HG03354 (cell line): ENCODE measurements at regions not wholly inside any gene's neighbourhood (a gene's known extent, or its start where the extent isn't known, plus 50 kb on each side); places are given as distances from the start of the nearest gene placed in this dataset.

Experiments used
- ATAC-seq: cut with Tn5 transposase; IDR thresholded peaks from one replicate; pipeline ENCODE4 v1.9.1; 2021; ENCODE audit warnings: mild to moderate bottlenecking; ENCODE audit not compliant: unreplicated experiment, poor library complexity, severe bottlenecking

DNA sequence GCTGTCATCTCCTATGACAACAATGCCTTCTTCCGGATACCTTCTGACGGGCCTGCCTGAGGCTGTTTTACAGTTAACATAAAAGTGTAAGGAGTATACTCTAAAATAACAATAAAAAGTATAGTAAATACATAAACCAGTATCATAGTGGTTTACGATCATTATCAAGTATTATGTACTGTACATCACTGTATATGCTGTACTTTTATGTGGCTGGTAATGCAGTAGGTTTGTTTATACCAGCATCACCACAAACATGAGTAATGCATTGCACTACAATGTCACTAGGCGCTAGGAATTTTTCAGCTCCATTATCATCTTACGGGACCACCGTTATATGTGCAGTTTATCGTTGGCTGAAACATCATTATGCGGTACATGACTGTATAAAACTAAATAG is 76.5 kb downstream of the VEGFA start:
- no peak for ATAC-seq

GRCh38 chr6:43845646-43846045 is 75.6 kb downstream of the VEGFA start:
- no peak for ATAC-seq

GRCh38 chr6:43843669-43844171 is 73.7 kb downstream of the VEGFA start:
- ATAC-seq: no peak

DNA sequence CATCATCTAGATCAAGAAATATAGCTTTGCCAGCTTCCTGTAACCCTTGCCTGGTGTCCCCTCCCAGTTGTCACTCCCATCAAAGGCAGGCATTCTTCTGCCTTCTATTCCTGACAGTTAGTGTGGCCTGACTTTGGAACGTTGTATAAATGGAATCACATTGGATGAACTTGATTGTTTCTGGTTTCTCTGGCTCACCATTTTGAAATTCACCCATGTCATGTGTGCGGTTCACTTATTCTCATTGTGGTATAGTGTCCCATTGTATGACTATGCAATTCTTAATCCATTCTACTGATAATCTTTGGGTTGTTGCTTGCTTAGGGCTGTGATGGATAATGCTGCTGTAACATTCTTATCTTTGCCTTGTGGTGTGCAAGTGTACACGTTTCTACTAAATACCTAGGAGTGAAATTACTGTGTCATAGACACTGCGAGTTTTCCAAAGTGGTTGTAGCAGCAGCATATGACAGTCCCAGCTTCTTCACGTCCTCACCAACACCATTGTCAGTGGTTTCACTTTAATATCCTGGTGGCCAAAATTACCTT is 73.2 kb downstream of the VEGFA start:
- no peak for ATAC-seq

DNA sequence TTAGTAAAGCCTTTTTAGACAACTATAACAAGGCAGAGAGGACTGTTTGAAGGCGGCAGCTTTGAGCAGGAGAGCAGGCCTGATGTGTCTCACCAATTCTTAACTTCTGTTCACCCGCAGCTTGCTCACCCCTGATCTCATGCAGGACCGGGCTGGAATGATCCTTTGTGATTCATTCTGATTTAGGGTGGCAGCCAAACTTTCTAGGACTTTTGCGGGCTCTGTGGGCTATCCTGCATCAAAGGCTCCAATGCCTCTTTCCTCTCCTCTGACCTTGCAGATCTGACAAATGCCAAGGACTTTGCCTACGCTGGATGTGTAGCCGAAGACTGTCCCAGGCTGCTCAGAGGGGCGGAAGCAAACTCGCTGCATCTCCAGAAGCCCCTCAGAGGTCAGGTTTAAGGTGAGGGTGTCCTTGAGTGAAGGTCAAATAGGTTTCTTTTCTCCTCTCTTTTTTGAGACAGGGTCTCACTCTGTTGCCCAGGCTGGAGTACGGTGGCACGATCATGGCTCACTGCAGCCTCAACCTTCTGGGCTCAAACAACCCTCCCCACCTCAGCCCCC is 72.3 kb downstream of the VEGFA start:
- ATAC-seq: no peak

- no peak for ATAC-seq
Measured at GRCh38 chr6:43840490-43841218, 70.6 kb downstream of the VEGFA start.

DNA sequence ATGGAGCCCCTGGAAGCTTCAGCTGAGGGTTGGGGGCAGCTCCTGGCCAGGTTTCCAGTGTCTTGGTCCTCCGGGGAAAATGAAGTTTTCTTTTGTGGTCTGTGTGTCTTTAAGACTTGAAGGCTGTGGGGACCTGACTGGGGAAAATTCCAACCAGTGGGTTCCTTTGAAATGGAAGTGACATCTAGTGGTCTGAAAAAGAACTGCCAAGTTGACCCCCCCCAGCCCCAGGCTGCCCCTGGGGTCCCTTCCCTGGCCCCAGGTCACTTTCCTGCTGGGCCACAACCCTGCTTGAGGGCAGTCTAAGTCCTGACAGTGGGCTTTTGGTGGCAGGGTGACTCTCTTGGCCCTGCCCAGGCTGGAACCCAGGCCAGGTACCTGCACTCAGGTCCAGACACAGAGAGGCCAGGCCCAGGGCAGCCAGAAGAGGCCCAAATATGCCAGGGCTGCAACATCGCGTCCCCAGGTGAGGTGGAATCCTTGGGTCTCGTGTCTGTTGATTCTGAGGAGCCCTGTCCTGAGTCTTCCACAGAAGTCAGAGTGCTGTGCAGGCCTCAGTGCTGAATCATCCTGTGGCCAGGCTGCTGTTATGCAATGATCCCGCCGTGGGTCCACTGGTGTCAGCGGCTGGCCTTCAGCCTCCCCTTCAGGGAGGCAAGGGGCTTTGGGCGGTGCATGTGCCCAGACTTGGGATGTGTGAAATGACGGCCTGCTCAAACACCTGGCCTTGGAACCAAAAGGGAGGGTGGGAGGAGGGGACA is 68.4 kb downstream of the VEGFA start:
- no peak for ATAC-seq

DNA sequence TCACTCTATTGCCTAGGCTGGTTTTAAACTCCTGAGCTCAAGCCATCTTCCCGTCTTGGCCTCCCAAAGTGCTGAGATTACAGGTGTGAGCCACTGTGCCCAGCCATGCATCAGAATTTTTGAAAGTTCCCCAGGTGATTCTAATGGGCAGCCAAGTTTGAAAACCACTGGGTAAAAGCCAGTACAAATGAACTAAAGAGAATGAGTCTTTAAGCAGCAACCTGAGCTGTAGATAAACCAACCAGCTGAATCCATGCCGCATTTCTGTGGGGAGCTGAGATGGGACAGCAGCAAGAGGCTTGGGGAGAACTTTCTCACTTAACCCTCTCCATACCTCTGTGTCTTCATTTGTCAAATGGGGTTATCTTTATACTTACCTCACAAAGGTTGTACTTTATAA is 67.5 kb downstream of the VEGFA start:
- no peak for ATAC-seq

DNA sequence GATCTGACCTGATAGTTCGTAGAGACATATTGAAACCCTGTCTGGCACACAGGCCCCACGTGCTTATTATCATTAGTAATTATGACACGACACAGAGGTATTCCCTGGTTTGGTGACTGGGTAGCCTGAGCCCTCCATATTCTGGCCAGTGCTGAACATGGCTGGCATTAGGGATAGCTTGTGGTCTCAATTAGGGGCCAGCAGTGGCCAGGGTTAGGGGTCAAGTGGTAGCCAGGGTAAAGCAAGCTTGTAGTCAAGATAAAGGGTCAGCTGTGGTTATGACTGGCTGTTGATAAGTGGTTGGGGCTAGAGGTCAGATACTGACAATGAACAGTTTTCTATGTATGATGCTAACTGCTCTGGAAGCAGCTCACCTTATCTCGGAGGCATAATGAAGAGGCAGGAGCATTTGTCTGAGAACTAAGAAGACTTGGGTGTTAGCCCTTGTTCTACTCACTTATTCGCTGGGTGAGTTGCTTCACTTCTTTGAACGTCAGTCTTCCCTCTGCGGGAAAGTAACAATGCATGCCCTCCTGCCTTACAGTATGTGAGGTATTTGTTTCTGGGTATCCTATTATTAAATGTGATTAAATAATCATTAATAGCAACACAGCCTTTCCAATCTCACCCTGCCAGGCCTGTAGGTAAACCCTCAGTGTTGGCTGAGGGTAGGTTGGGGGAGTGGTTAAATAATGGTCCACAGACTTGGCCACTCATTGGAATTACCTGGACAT is 66.7 kb downstream of the VEGFA start:
- no peak for ATAC-seq
